GM23338 (cell line): ENCODE measurements at regions not wholly inside any gene's neighbourhood (a gene's known extent, or its start where the extent isn't known, plus 50 kb on each side); places are given as distances from the start of the nearest gene placed in this dataset.

Source experiments
- ATAC-seq: fragments of 200-7000 bp; cut with Tn5 transposase; 3 replicates; pipeline ENCODE4 v1.9.1; 2020
- DNase-seq: peaks from one replicate; pipeline ENCODE4 v3.0.0-alpha.2; 2015; ENCODE audit warnings: low spot score
- H2AFZ ChIP-seq: fragments of 200-600 bp; sonication (generic); 2 replicates; pipeline ENCODE4 v1.8.0; 2016; ENCODE audit warnings: antibody characterized with exemption, mild to moderate bottlenecking, moderate library complexity
- H3F3A ChIP-seq: fragments of 200-600 bp; sonication (generic); replicated peaks from 2 replicates; pipeline ENCODE4 v1.8.0; 2017; ENCODE audit warnings: antibody characterized with exemption, mixed run types, low read depth
- H3K27ac ChIP-seq: fragments of 200-600 bp; sonication (generic); 2 replicates; pipeline ENCODE4 v1.6.1; 2016; ENCODE audit warnings: low read depth
- H3K27me3 ChIP-seq: fragments of 200-600 bp; sonication (generic); 2 replicates; pipeline ENCODE4 v1.8.0; 2016; ENCODE audit warnings: mild to moderate bottlenecking, mixed run types, moderate library complexity; ENCODE audit not compliant: insufficient read depth
- H3K36me3 ChIP-seq: fragments of 200-600 bp; sonication (generic); 2 replicates; pipeline ENCODE4 v1.8.0; 2016; ENCODE audit warnings: mild to moderate bottlenecking; ENCODE audit not compliant: insufficient read depth
- H3K4me1 ChIP-seq: fragments of 200-600 bp; sonication (generic); 2 replicates; pipeline ENCODE4 v1.8.0; 2016; ENCODE audit warnings: mild to moderate bottlenecking, moderate library complexity; ENCODE audit not compliant: insufficient read depth
- H3K4me2 ChIP-seq: fragments of 200-600 bp; sonication (generic); 2 replicates; pipeline ENCODE4 v1.7.1; 2017; ENCODE audit warnings: mixed run types
- H3K4me3 ChIP-seq: fragments of 200-600 bp; sonication (generic); 2 replicates; pipeline ENCODE4 v1.6.1; 2016; ENCODE audit warnings: mixed run types
- H3K79me2 ChIP-seq: fragments of 200-600 bp; sonication (generic); replicated peaks from 2 replicates; pipeline ENCODE4 v1.8.0; 2017; ENCODE audit warnings: mild to moderate bottlenecking; ENCODE audit not compliant: insufficient read depth
- H3K9me2 ChIP-seq: fragments of 200-600 bp; sonication (generic); 2 replicates; pipeline ENCODE4 v1.8.0; 2017; ENCODE audit not compliant: insufficient read depth
- H4K20me1 ChIP-seq: fragments of 200-600 bp; sonication (generic); replicated peaks from 2 replicates; pipeline ENCODE4 v1.8.0; 2017; ENCODE audit warnings: mild to moderate bottlenecking; ENCODE audit not compliant: insufficient read depth
- H3K27ac Mint-ChIP-seq: 2 replicates; pipeline ENCODE4 v1.8.0; 2020; ENCODE audit warnings: inconsistent platforms, mild to moderate bottlenecking, moderate library complexity, mixed read lengths
- H3K27me3 Mint-ChIP-seq: 3 replicates; pipeline ENCODE4 v1.8.0; 2022; ENCODE audit warnings: low read depth, mild to moderate bottlenecking, moderate library complexity, mixed read lengths, inconsistent platforms; ENCODE audit not compliant: insufficient read depth, poor library complexity
- H3K36me3 Mint-ChIP-seq: 3 replicates; pipeline ENCODE4 v1.8.0; 2021; ENCODE audit warnings: low read depth, mild to moderate bottlenecking, inconsistent platforms, moderate library complexity, mixed read lengths
- H3K4me1 Mint-ChIP-seq: 3 replicates; pipeline ENCODE4 v1.8.0; 2020; ENCODE audit warnings: mild to moderate bottlenecking, inconsistent platforms, mixed read lengths
- H3K4me3 Mint-ChIP-seq: 3 replicates; pipeline ENCODE4 v1.8.0; 2021; ENCODE audit warnings: moderate library complexity, mild to moderate bottlenecking, inconsistent platforms, mixed read lengths
- H3K9me3 Mint-ChIP-seq: 3 replicates; pipeline ENCODE4 v1.8.0; 2020; ENCODE audit warnings: moderate library complexity, mild to moderate bottlenecking, inconsistent platforms, mixed read lengths
- CREB1 ChIP-seq: fragments of 250-450 bp; sonication (Bioruptor Pico); IDR thresholded peaks from 2 replicates; pipeline ENCODE4 v1.5.0; 2020; ENCODE audit warnings: low read depth, mild to moderate bottlenecking, moderate library complexity
- EZH2 ChIP-seq: fragments of 200-600 bp; sonication (generic); IDR thresholded peaks from one replicate; pipeline ENCODE4 v1.8.0; 2017; ENCODE audit warnings: antibody characterized with exemption, mild to moderate bottlenecking, low read depth; ENCODE audit not compliant: unreplicated experiment
- EZH2phosphoT487 ChIP-seq: fragments of 200-600 bp; sonication (generic); IDR thresholded peaks from one replicate; pipeline ENCODE4 v1.8.1; 2018; ENCODE audit warnings: antibody characterized with exemption; ENCODE audit not compliant: unreplicated experiment
- JUNB ChIP-seq: IDR thresholded peaks from one replicate; pipeline ENCODE4 v1.6.1; 2016; ENCODE audit warnings: antibody characterized with exemption; ENCODE audit not compliant: unreplicated experiment
- NANOG ChIP-seq: IDR thresholded peaks from 2 replicates; pipeline ENCODE4 v1.6.1; 2016; ENCODE audit warnings: antibody characterized with exemption, borderline replicate concordance
- POLR2AphosphoS5 ChIP-seq: IDR thresholded peaks from 2 replicates; pipeline ENCODE4 v1.6.1; 2016; ENCODE audit warnings: antibody characterized with exemption, low read depth
- STAT1 ChIP-seq: IDR thresholded peaks from one replicate; pipeline ENCODE4 v1.6.1; 2016; ENCODE audit warnings: antibody characterized with exemption; ENCODE audit not compliant: unreplicated experiment
- ZNF114 ChIP-seq: fragments of 250-450 bp; sonication (Bioruptor Pico); IDR thresholded peaks from 2 replicates; pipeline ENCODE4 v1.5.0; 2020; ENCODE audit warnings: mild to moderate bottlenecking, moderate library complexity
- ZNF331 ChIP-seq: fragments of 250-450 bp; sonication (Bioruptor Pico); IDR thresholded peaks from 2 replicates; pipeline ENCODE4 v1.5.0; 2020; ENCODE audit warnings: low read depth, mild to moderate bottlenecking, moderate library complexity
- ZNF462 ChIP-seq: fragments of 250-450 bp; sonication (Bioruptor Pico); IDR thresholded peaks from 2 replicates; pipeline ENCODE4 v1.5.0; 2020; ENCODE audit warnings: mild to moderate bottlenecking, moderate library complexity
- TF ChIP-seq, protein P1 (sequence below): IDR thresholded peaks from 2 replicates; pipeline ENCODE4 v1.6.1; 2016; ENCODE audit warnings: antibody characterized with exemption
- TF ChIP-seq, protein P2 (sequence below): IDR thresholded peaks from one replicate; pipeline ENCODE4 v1.6.1; 2018; ENCODE audit warnings: antibody characterized with exemption; ENCODE audit not compliant: unreplicated experiment
- TF ChIP-seq, protein P3 (sequence below), 2 experiments: fragments of 200-600 bp in 1 of 2; sonication (generic) in 1 of 2; conservative IDR thresholded peaks; 2 replicates each; pipeline versions ENCODE4 v1.5.1 to v1.6.1; 2016 to 2017; ENCODE audit warnings: antibody characterized with exemption in 2 of 2, low read depth in 2 of 2, mild to moderate bottlenecking in 2 of 2, moderate library complexity in 1 of 2

DNA sequence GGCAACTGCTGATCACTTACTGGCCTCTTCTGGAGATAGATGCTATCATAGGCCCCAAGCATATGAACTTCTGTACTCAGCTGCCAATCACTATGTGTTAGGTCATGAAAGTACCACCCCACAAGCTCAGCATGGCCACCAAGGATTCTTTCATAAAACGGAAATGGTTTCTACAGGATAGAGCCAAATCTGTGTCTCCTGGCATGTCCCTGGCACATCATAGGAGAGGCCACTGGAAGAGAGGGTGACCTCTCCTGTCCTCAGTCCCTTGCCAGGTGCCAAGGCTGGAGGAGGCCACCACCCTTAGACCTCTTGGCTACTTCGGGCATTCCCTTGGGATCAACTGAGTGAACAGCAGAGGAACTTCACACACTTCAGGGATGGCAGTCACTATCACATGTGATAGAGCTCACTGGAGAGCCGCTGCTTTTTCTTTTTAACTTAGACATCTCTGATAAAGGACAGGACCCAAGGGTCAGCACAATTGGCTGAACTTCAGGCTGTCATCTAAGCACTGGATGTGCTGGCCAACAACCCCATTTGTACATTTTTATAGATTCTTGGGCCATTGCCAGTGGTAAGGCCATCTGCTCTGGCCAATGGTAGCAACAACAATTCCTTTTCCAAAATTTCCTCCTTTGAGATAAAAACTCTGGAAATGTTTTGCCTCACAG lies 425.2 kb downstream of the SQOR start:
- H3K9me3 Mint-ChIP-seq = peaks cover 77% of the 10 kb centered on the region
- H3F3A ChIP-seq = no peaks in the 10 kb centered on the region
- H2AFZ ChIP-seq = no peak overlapping the region
- H3K27ac ChIP-seq = no peak overlapping the region
- no peaks in the 10 kb centered on the region for H3K79me2 ChIP-seq
- no peak overlapping the region for H3K27ac Mint-ChIP-seq
- no peaks in the 10 kb centered on the region for H3K4me1 Mint-ChIP-seq
- no peaks in the 10 kb centered on the region for H3K27me3 ChIP-seq
- H3K4me3 Mint-ChIP-seq = no peak overlapping the region
- no peaks in the 10 kb centered on the region for H3K4me1 ChIP-seq
- DNase-seq (no peak), ATAC-seq (no peak)
- H3K36me3 ChIP-seq = no peaks in the 10 kb centered on the region
- no peaks in the 10 kb centered on the region; the same call in 1 of the 2 replicates for H4K20me1 ChIP-seq
- no peak overlapping the region for H3K4me3 ChIP-seq
- H3K4me2 ChIP-seq = no peak overlapping the region
- peaks cover 3% of the 10 kb centered on the region; the same call in 2 of the 3 replicates for H3K36me3 Mint-ChIP-seq
- peaks cover 17% of the 10 kb centered on the region; the same call in 1 of the 2 replicates for H3K9me2 ChIP-seq
- TF ChIP-seq, protein P1, sequence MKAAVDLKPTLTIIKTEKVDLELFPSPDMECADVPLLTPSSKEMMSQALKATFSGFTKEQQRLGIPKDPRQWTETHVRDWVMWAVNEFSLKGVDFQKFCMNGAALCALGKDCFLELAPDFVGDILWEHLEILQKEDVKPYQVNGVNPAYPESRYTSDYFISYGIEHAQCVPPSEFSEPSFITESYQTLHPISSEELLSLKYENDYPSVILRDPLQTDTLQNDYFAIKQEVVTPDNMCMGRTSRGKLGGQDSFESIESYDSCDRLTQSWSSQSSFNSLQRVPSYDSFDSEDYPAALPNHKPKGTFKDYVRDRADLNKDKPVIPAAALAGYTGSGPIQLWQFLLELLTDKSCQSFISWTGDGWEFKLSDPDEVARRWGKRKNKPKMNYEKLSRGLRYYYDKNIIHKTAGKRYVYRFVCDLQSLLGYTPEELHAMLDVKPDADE = no peak
- no peak for TF ChIP-seq EZH2phosphoT487
- TF ChIP-seq CREB1 (CRISPR knock-in tag) = no peak
- TF ChIP-seq EZH2 = no peak
- no peak for TF ChIP-seq JUNB
- no peak for TF ChIP-seq STAT1
- TF ChIP-seq ZNF462 = no peak
- TF ChIP-seq NANOG = no peak
- no peak for TF ChIP-seq POLR2AphosphoS5
- TF ChIP-seq, protein P2, sequence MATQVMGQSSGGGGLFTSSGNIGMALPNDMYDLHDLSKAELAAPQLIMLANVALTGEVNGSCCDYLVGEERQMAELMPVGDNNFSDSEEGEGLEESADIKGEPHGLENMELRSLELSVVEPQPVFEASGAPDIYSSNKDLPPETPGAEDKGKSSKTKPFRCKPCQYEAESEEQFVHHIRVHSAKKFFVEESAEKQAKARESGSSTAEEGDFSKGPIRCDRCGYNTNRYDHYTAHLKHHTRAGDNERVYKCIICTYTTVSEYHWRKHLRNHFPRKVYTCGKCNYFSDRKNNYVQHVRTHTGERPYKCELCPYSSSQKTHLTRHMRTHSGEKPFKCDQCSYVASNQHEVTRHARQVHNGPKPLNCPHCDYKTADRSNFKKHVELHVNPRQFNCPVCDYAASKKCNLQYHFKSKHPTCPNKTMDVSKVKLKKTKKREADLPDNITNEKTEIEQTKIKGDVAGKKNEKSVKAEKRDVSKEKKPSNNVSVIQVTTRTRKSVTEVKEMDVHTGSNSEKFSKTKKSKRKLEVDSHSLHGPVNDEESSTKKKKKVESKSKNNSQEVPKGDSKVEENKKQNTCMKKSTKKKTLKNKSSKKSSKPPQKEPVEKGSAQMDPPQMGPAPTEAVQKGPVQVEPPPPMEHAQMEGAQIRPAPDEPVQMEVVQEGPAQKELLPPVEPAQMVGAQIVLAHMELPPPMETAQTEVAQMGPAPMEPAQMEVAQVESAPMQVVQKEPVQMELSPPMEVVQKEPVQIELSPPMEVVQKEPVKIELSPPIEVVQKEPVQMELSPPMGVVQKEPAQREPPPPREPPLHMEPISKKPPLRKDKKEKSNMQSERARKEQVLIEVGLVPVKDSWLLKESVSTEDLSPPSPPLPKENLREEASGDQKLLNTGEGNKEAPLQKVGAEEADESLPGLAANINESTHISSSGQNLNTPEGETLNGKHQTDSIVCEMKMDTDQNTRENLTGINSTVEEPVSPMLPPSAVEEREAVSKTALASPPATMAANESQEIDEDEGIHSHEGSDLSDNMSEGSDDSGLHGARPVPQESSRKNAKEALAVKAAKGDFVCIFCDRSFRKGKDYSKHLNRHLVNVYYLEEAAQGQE = no peak
- TF ChIP-seq, protein P3, sequence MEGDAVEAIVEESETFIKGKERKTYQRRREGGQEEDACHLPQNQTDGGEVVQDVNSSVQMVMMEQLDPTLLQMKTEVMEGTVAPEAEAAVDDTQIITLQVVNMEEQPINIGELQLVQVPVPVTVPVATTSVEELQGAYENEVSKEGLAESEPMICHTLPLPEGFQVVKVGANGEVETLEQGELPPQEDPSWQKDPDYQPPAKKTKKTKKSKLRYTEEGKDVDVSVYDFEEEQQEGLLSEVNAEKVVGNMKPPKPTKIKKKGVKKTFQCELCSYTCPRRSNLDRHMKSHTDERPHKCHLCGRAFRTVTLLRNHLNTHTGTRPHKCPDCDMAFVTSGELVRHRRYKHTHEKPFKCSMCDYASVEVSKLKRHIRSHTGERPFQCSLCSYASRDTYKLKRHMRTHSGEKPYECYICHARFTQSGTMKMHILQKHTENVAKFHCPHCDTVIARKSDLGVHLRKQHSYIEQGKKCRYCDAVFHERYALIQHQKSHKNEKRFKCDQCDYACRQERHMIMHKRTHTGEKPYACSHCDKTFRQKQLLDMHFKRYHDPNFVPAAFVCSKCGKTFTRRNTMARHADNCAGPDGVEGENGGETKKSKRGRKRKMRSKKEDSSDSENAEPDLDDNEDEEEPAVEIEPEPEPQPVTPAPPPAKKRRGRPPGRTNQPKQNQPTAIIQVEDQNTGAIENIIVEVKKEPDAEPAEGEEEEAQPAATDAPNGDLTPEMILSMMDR (conservative IDR thresholded peaks at IDR 0.05; ENCODE audit: low read depth in 2 of 2) = no peak
- no peak for TF ChIP-seq ZNF114 (CRISPR knock-in tag)
- no peak for TF ChIP-seq ZNF331 (CRISPR knock-in tag)
- H3K27me3 Mint-ChIP-seq = peaks cover 2% of the 10 kb centered on the region
